Upper lobe of left lung (tissue), 4 donors: ENCODE measurements at regions not wholly inside any gene's neighbourhood (a gene's known extent, or its start where the extent isn't known, plus 50 kb on each side); places are given as distances from the start of the nearest gene placed in this dataset.

Experiments used
- EP300 ChIP-seq, 4 donors: sonication (generic); formaldehyde crosslinking; IDR thresholded peaks; one replicate each; pipeline ENCODE4 v1.5.1; 2017; ENCODE audit warnings: antibody characterized with exemption in 4 of 4, control low read depth in 2 of 4
- POLR2A ChIP-seq, 4 donors: fragments of 450-650 bp; IDR thresholded peaks; one replicate each; pipeline ENCODE4 v1.5.1; 2016 to 2017; ENCODE audit warnings: antibody characterized with exemption in 4 of 4, mild to moderate bottlenecking in 2 of 4
- POLR2AphosphoS5 ChIP-seq, 2 donors: sonication (generic); formaldehyde crosslinking; IDR thresholded peaks; one replicate each; pipeline ENCODE4 v1.5.1; 2017; ENCODE audit warnings: antibody characterized with exemption in 2 of 2
- TF ChIP-seq, protein P1 (sequence below), 6 experiments: fragments of 450-650 bp in 4 of 6; fragments of 200-600 bp in 2 of 6; sonication (generic) in 2 of 6; IDR thresholded peaks; one replicate each; pipeline ENCODE4 v1.5.1; 2016 to 2019; ENCODE audit warnings: antibody characterized with exemption in 6 of 6

- no peak for TF ChIP-seq POLR2A (IDR thresholded peaks at IDR 0.05)
- TF ChIP-seq, protein P1, sequence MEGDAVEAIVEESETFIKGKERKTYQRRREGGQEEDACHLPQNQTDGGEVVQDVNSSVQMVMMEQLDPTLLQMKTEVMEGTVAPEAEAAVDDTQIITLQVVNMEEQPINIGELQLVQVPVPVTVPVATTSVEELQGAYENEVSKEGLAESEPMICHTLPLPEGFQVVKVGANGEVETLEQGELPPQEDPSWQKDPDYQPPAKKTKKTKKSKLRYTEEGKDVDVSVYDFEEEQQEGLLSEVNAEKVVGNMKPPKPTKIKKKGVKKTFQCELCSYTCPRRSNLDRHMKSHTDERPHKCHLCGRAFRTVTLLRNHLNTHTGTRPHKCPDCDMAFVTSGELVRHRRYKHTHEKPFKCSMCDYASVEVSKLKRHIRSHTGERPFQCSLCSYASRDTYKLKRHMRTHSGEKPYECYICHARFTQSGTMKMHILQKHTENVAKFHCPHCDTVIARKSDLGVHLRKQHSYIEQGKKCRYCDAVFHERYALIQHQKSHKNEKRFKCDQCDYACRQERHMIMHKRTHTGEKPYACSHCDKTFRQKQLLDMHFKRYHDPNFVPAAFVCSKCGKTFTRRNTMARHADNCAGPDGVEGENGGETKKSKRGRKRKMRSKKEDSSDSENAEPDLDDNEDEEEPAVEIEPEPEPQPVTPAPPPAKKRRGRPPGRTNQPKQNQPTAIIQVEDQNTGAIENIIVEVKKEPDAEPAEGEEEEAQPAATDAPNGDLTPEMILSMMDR (IDR thresholded peaks at IDR 0.05): no peak
- no peak for TF ChIP-seq EP300 (IDR thresholded peaks at IDR 0.05)
- TF ChIP-seq POLR2AphosphoS5 (IDR thresholded peaks at IDR 0.05): no peak
Measured at GRCh38 chr2:225920621-225921220, 521.2 kb downstream of the NYAP2 start.
